Lung (tissue), 11 donors: ENCODE measurements at regions not wholly inside any gene's neighbourhood (a gene's known extent, or its start where the extent isn't known, plus 50 kb on each side); places are given as distances from the start of the nearest gene placed in this dataset.

Experiments
- ATAC-seq: fragments of 200-7000 bp; cut with Tn5 transposase; one replicate; pipeline ENCODE4 v1.9.1; 2020; ENCODE audit warnings: moderate number of reproducible peaks; ENCODE audit not compliant: insufficient read depth, low FRiP score
- DNase-seq, 3 donors: peaks; one replicate each; pipeline ENCODE4 v3.0.0-alpha.2; 2013 to 2017
- H3K27ac ChIP-seq, 2 donors: one replicate each; pipeline ENCODE4 v1.5.1; 2013; ENCODE audit warnings: mild to moderate bottlenecking in 2 of 2, moderate library complexity in 2 of 2, control low read depth in 1 of 2, inconsistent platforms in 1 of 2, low read depth in 1 of 2, low read length in 1 of 2
- H3K27me3 ChIP-seq, 3 donors: one replicate each; pipeline ENCODE4 v1.5.1; 2013; ENCODE audit warnings: low read length in 2 of 3; ENCODE audit not compliant: control insufficient read depth in 3 of 3, insufficient read depth in 3 of 3
- H3K36me3 ChIP-seq, 4 donors: one replicate each; pipeline ENCODE4 v1.5.1; 2013; ENCODE audit warnings: low read length in 4 of 4, mild to moderate bottlenecking in 1 of 4, moderate library complexity in 1 of 4; ENCODE audit not compliant: control insufficient read depth in 4 of 4, insufficient read depth in 4 of 4
- H3K4me1 ChIP-seq, 5 donors: one replicate each; pipeline ENCODE4 v1.5.1; 2013; ENCODE audit warnings: low read length in 5 of 5, mild to moderate bottlenecking in 2 of 5, moderate library complexity in 1 of 5; ENCODE audit not compliant: control insufficient read depth in 5 of 5, insufficient read depth in 5 of 5
- H3K4me3 ChIP-seq: one replicate; pipeline ENCODE4 v1.5.1; 2013; ENCODE audit warnings: mild to moderate bottlenecking, control low read depth, moderate library complexity
- H3K9ac ChIP-seq, 2 donors: one replicate each; pipeline ENCODE4 v1.5.1; 2013; ENCODE audit warnings: low read length in 2 of 2, control low read depth in 1 of 2; ENCODE audit not compliant: insufficient read depth in 1 of 2
- H3K9me3 ChIP-seq, 4 donors: one replicate each; pipeline ENCODE4 v1.5.1; 2013; ENCODE audit warnings: low read length in 3 of 4, mild to moderate bottlenecking in 1 of 4, moderate library complexity in 1 of 4; ENCODE audit not compliant: control insufficient read depth in 4 of 4, insufficient read depth in 3 of 4
- WGBS, 2 donors: extraction: QIAGEN DNeasy Blood & Tissue Kit; methylation state at CpG; one replicate each; pipeline ENCODE4 v1.1.7; 2013; 5-methylcytosine and 5-hydroxymethylcytosine counted together
- TF ChIP-seq, protein P1 (sequence below): IDR thresholded peaks from 2 replicates; pipeline ENCODE4 v1.5.1; 2012; ENCODE audit warnings: mild to moderate bottlenecking; ENCODE audit errors: control extremely low read depth, extremely low read depth
- donor health status: control.
- donor health status: control.
- donor health status: Bipolar disorder and iron deficiency.
- donor health status: healthy.
- donor health status: DM: yes; HTN: yes; CAD: no.

DNA sequence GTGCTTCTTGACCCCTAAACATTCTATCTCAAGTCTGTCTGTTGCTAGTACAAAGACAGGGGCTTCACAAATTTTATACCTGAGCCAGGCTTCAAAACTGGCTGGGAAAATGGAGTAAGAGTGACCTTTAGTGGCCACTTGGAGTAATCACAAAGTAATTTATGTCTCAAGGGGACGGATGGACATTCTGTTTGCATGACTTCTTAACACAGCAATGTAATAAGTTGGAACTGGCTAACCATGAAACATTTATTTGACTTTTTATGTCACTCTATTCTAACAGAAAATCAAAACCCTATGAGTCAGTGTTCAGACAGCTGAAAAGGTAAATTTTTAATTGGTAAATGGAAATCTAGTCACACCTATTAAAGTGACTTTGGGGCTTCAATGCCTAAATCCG is 600.6 kb downstream of the ANKRD50 start:
- peaks cover 0 to 18% (median 2%) of the 10 kb centered on the region in 5 donors for H3K4me1 ChIP-seq
- ATAC-seq, result peak; percentile 81
- H3K36me3 ChIP-seq, result no peaks in the 10 kb centered on the region
- no peaks in the 10 kb centered on the region for H3K27me3 ChIP-seq
- TF ChIP-seq, protein P1, sequence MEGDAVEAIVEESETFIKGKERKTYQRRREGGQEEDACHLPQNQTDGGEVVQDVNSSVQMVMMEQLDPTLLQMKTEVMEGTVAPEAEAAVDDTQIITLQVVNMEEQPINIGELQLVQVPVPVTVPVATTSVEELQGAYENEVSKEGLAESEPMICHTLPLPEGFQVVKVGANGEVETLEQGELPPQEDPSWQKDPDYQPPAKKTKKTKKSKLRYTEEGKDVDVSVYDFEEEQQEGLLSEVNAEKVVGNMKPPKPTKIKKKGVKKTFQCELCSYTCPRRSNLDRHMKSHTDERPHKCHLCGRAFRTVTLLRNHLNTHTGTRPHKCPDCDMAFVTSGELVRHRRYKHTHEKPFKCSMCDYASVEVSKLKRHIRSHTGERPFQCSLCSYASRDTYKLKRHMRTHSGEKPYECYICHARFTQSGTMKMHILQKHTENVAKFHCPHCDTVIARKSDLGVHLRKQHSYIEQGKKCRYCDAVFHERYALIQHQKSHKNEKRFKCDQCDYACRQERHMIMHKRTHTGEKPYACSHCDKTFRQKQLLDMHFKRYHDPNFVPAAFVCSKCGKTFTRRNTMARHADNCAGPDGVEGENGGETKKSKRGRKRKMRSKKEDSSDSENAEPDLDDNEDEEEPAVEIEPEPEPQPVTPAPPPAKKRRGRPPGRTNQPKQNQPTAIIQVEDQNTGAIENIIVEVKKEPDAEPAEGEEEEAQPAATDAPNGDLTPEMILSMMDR, result peak; percentile 34
- no peak overlapping the region for H3K27ac ChIP-seq
- H3K9ac ChIP-seq, result no peak overlapping the region
- H3K9me3 ChIP-seq, result no peaks in the 10 kb centered on the region
- 45 to 51% methylated on average over 2 of the region's 2 CpGs for WGBS, 2 donors
- peak; percentile 26 to 91 (median 85) for DNase-seq
- no peak overlapping the region for H3K4me3 ChIP-seq

DNA sequence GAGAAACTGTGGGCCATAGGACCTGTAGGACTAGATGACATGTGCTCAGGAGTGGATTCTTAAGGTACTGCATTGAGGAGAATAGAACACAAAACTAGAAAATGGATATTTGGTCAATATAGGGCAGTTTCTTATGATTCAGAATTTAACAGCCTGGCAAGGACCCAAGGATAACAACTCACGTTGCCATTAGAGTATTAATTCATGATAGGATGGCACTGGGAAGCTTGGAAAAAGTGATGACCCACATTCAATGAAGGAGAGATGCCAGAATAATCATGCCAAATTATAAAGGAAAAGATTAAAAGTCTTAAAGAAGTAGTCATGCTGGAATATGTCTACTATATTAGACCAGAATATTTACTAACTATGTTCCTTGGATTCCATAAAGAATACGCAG is 594.5 kb downstream of the ANKRD50 start:
- no peak for ATAC-seq
- TF ChIP-seq, protein P1, result no peak
- WGBS, 2 donors, result 78 to 84% methylated on average over 2 of the region's 2 CpGs
- no peak for DNase-seq
- Histone ChIP-seq H3K4me1 (peaks cover 0 to 7% (median 0%) of the 10 kb centered on the region in 5 donors), H3K36me3 (no peaks in the 10 kb centered on the region), H3K4me3 (no peak overlapping the region), H3K27me3 (no peaks in the 10 kb centered on the region), H3K27ac (no peak overlapping the region), H3K9me3 (no peaks in the 10 kb centered on the region), H3K9ac (no peak overlapping the region)

DNA sequence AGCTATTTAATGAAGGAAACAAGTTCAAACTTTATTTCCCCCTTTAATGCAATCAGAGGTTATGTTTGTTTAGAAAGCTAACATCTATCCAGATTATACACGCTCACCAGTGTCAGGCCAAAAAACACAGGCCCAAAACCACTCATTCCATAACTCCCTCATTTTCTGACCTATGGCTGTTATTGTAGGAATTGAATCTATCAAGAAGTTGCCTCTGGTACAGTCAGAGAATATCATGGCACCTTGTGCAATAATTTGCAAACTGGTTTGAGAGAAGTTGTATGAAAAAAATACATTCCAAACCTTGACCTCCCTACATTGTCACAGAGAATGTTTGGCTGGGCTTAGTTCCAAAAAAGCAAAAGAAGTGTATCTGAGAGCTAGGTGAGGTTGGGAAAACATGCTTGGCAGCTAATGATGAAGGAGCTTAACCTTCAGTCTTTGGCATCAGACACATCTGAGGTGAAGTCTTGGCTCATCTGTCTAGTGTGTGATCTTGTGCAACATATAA is 591.0 kb downstream of the ANKRD50 start:
- H3K9ac ChIP-seq, result no peak overlapping the region
- H3K27ac ChIP-seq, result no peak overlapping the region
- 69 to 88% methylated on average over 1 of the region's 1 CpG for WGBS, 2 donors
- ATAC-seq, result peak; percentile 58
- TF ChIP-seq, protein P1, result no peak
- H3K27me3 ChIP-seq, result no peaks in the 10 kb centered on the region
- no peaks in the 10 kb centered on the region for H3K36me3 ChIP-seq
- H3K4me1 ChIP-seq, result peaks cover 0 to 7% (median 0%) of the 10 kb centered on the region in 5 donors
- H3K4me3 ChIP-seq, result no peak overlapping the region
- DNase-seq, result peak in 2 of 3 donors; percentile 51 to 66
- H3K9me3 ChIP-seq, result no peaks in the 10 kb centered on the region

DNA sequence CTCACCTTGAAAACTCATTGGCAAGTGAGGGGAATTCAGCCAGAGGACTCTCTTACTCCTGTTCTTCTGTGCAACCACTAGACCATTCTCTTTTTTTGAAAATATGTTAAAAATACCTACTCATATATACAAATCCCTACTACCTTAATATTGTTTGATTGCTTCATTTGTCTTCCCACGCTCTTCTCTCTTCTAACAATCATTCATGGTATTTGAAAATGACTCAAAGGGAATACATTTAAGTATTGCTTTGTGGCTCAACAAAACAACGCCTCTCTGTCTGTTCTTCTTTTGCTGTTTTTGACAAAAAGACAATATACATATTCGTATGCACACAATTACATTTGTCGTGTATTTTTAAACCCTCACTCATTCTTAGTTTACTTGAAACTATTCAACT is 589.4 kb downstream of the ANKRD50 start:
- no peaks in the 10 kb centered on the region for H3K27me3 ChIP-seq
- H3K9ac ChIP-seq, result no peak overlapping the region
- DNase-seq (no peak), ATAC-seq (no peak)
- TF ChIP-seq, protein P1, result no peak
- H3K36me3 ChIP-seq, result no peaks in the 10 kb centered on the region
- no peak overlapping the region for H3K27ac ChIP-seq
- peaks cover 0 to 7% (median 0%) of the 10 kb centered on the region in 5 donors for H3K4me1 ChIP-seq
- WGBS, 2 donors, result 92% methylated on average over 4 of the region's 4 CpGs
- H3K9me3 ChIP-seq, result no peaks in the 10 kb centered on the region
- no peak overlapping the region for H3K4me3 ChIP-seq
